PC-9 (cell line): ENCODE measurements at regions not wholly inside any gene's neighbourhood (a gene's known extent, or its start where the extent isn't known, plus 50 kb on each side); places are given as distances from the start of the nearest gene placed in this dataset.

Experiments used
- BruUV-seq: library from RNA; stranded (reverse); fragments of 400-500 nt; replicated peaks from 2 replicates; lab custom pipeline; 2021; lab: Mats Ljungman, UMichigan
- CTCF ChIA-PET: fragments of 300-600 bp; sonication (Branson Sonifier 250); formaldehyde crosslinking; loops from one replicate; lab custom pipeline; 2022; ENCODE audit warnings: antibody characterized with exemption; lab: Charles Lee
- POLR2A ChIA-PET: fragments of 300-600 bp; sonication (Branson Sonifier 250); formaldehyde crosslinking; loops from one replicate; lab custom pipeline; 2022; ENCODE audit warnings: antibody characterized with exemption; ENCODE audit not compliant: unreplicated experiment; lab: Charles Lee
- DNase-seq, 2 experiments: peaks; one replicate each; pipeline versions ENCODE4 v3.0.0 to v3.0.0-alpha.2; 2015 to 2022; ENCODE audit warnings: mixed read lengths in 1 of 2
- H2AFZ ChIP-seq: fragments of 200-600 bp; sonication (generic); 2 replicates; pipeline ENCODE4 v1.8.1; 2017; ENCODE audit warnings: antibody characterized with exemption
- H3F3A ChIP-seq: fragments of 200-600 bp; sonication (generic); 2 replicates; pipeline ENCODE4 v1.8.1; 2017; ENCODE audit warnings: antibody characterized with exemption, mild to moderate bottlenecking, low read depth; ENCODE audit not compliant: insufficient read depth
- H3K27ac ChIP-seq: fragments of 200-600 bp; sonication (generic); 2 replicates; pipeline ENCODE4 v1.6.1; 2016; ENCODE audit warnings: mixed run types
- H3K27me3 ChIP-seq: fragments of 200-600 bp; sonication (generic); 2 replicates; pipeline ENCODE4 v1.6.1; 2016; ENCODE audit warnings: low read depth, mixed run types; ENCODE audit not compliant: insufficient read depth
- H3K36me3 ChIP-seq: fragments of 200-600 bp; sonication (generic); 2 replicates; pipeline ENCODE4 v1.6.1; 2016; ENCODE audit warnings: low read depth, mixed run types
- H3K4me1 ChIP-seq: fragments of 200-600 bp; sonication (generic); replicated peaks from 2 replicates; pipeline ENCODE4 v1.6.1; 2016; ENCODE audit warnings: mixed run types; ENCODE audit not compliant: insufficient read depth
- H3K4me2 ChIP-seq: fragments of 200-600 bp; sonication (generic); 2 replicates; pipeline ENCODE4 v1.6.1; 2017; ENCODE audit warnings: mixed run types
- H3K4me3 ChIP-seq: fragments of 200-600 bp; sonication (generic); 2 replicates; pipeline ENCODE4 v1.6.1; 2016; ENCODE audit warnings: mixed run types
- H3K79me2 ChIP-seq: fragments of 200-600 bp; sonication (generic); 2 replicates; pipeline ENCODE4 v1.6.1; 2017; ENCODE audit warnings: low read depth, mixed run types
- H3K9me2 ChIP-seq: fragments of 200-600 bp; sonication (generic); 2 replicates; pipeline ENCODE4 v1.8.1; 2017; ENCODE audit warnings: mild to moderate bottlenecking; ENCODE audit not compliant: insufficient read depth
- H3K9me3 ChIP-seq: fragments of 200-600 bp; sonication (generic); 2 replicates; pipeline ENCODE4 v1.8.1; 2016; ENCODE audit warnings: low read depth; ENCODE audit not compliant: insufficient read depth
- H4K20me1 ChIP-seq: fragments of 200-600 bp; sonication (generic); 2 replicates; pipeline ENCODE4 v1.8.1; 2017; ENCODE audit not compliant: insufficient read depth
- CTCF ChIP-seq: fragments of 200-600 bp; sonication (generic); conservative IDR thresholded peaks from 2 replicates; pipeline ENCODE4 v1.6.1; 2017; ENCODE audit warnings: mixed run types, antibody characterized with exemption, mild to moderate bottlenecking, moderate library complexity
- EZH2 ChIP-seq: fragments of 200-600 bp; sonication (generic); IDR thresholded peaks from 2 replicates; pipeline ENCODE4 v1.8.0; 2017; ENCODE audit warnings: antibody characterized with exemption, low read depth
- intact Hi-C: fragments of 100-400 bp; cut with micrococcal nuclease; formaldehyde crosslinking; loops from one replicate; pipeline ENCODE4 v1.10.0; 2022; ENCODE audit not compliant: unreplicated experiment

GRCh38 chr10:131511391-131511790 lies 199.9 kb upstream of the TCERG1L start:
- H2AFZ ChIP-seq, result no peak overlapping the region
- H3K4me3 ChIP-seq, result no peak overlapping the region
- ChIA-PET POLR2A (interaction anchor here (0.6 kb wide), 1 partner anchor 254 kb away, joined by 4 read pairs; no protein-coding TSS in a partner anchor), CTCF (no interaction called here)
- no peaks in the 10 kb centered on the region for H3K36me3 ChIP-seq
- no peaks in the 10 kb centered on the region for H4K20me1 ChIP-seq
- no TSS peak for BruUV-seq
- H3K4me2 ChIP-seq, result no peak overlapping the region
- no peaks in the 10 kb centered on the region for H3K4me1 ChIP-seq
- TF ChIP-seq EZH2, result no peak
- TF ChIP-seq CTCF, result no peak
- H3K9me2 ChIP-seq, result no peaks in the 10 kb centered on the region
- no peak overlapping the region for H3K27ac ChIP-seq
- no peaks in the 10 kb centered on the region for H3F3A ChIP-seq
- no peak for DNase-seq
- intact Hi-C loops, result no loop called here
- no peaks in the 10 kb centered on the region for H3K79me2 ChIP-seq
- no peaks in the 10 kb centered on the region for H3K9me3 ChIP-seq
- H3K27me3 ChIP-seq, result peaks cover under 1% of the 10 kb centered on the region; the same call in 1 of the 2 replicates

GRCh38 chr10:131512852-131513251 lies 201.3 kb upstream of the TCERG1L start:
- intact Hi-C loops, result no loop called here

GRCh38 chr10:131513445-131513844 lies 201.9 kb upstream of the TCERG1L start:
- Histone ChIP-seq H3F3A (no peaks in the 10 kb centered on the region), H3K4me3 (no peak overlapping the region), H3K4me1 (no peaks in the 10 kb centered on the region), H3K9me2 (no peaks in the 10 kb centered on the region), H3K27ac (no peak overlapping the region), H3K36me3 (no peaks in the 10 kb centered on the region), H3K79me2 (no peaks in the 10 kb centered on the region), H2AFZ (no peak overlapping the region), H3K4me2 (no peak overlapping the region), H4K20me1 (no peaks in the 10 kb centered on the region), H3K27me3 (peaks cover 19% of the 10 kb centered on the region), H3K9me3 (no peaks in the 10 kb centered on the region)
- ChIA-PET POLR2A (no interaction called here), CTCF (no interaction called here)
- no peak for DNase-seq
- TF ChIP-seq EZH2, result no peak
- no peak for TF ChIP-seq CTCF
- no TSS peak for BruUV-seq
- intact Hi-C loops, result no loop called here

More at GRCh38 chr10:131512852-131513251, 201.3 kb upstream of the TCERG1L start:
- ChIA-PET CTCF (no interaction called here), POLR2A (no interaction called here)
- H3K36me3 ChIP-seq, result no peaks in the 10 kb centered on the region
- DNase-seq, result no peak
- H3K4me2 ChIP-seq, result no peak overlapping the region
- no peaks in the 10 kb centered on the region for H3K79me2 ChIP-seq
- H4K20me1 ChIP-seq, result no peaks in the 10 kb centered on the region
- H3K27me3 ChIP-seq, result peaks cover 13% of the 10 kb centered on the region; the same call in 1 of the 2 replicates
- BruUV-seq, result no TSS peak
- H3K27ac ChIP-seq, result no peak overlapping the region
- TF ChIP-seq CTCF, result no peak
- no peak for TF ChIP-seq EZH2
- no peaks in the 10 kb centered on the region for H3K9me2 ChIP-seq
- H3K4me1 ChIP-seq, result no peaks in the 10 kb centered on the region
- H3K9me3 ChIP-seq, result no peaks in the 10 kb centered on the region
- H2AFZ ChIP-seq, result no peak overlapping the region
- H3K4me3 ChIP-seq, result no peak overlapping the region
- no peaks in the 10 kb centered on the region for H3F3A ChIP-seq
